Tibial artery (tissue), 4 donors: ENCODE measurements at regions not wholly inside any gene's neighbourhood (a gene's known extent, or its start where the extent isn't known, plus 50 kb on each side); places are given as distances from the start of the nearest gene placed in this dataset.

Experiments used
- DNase-seq, 2 donors: peaks; one replicate each; pipeline ENCODE4 v3.0.0-alpha.2; 2019
- H3K27ac ChIP-seq, 2 donors: fragments of 200-600 bp; sonication (generic) in 1 of 2; 1 replicate in 1 of 2; 2 replicates in 1 of 2; pipeline ENCODE4 v1.5.1; 2018 to 2019; ENCODE audit warnings: mild to moderate bottlenecking in 1 of 2
- H3K27me3 ChIP-seq, 2 donors: fragments of 200-600 bp; sonication (generic) in 1 of 2; one replicate each; pipeline versions ENCODE4 v1.5.1 to v1.6.0; 2016 to 2019
- H3K36me3 ChIP-seq, 3 donors: fragments of 200-600 bp; sonication (generic) in 2 of 3; one replicate each; pipeline ENCODE4 v1.5.1; 2016 to 2019; ENCODE audit warnings: mild to moderate bottlenecking in 2 of 3
- H3K4me1 ChIP-seq, 4 donors: fragments of 200-600 bp; sonication (generic) in 2 of 4; 1 replicate in 3 of 4; 2 replicates in 1 of 4; pipeline ENCODE4 v1.5.1; 2016 to 2019
- H3K4me3 ChIP-seq, 2 donors: fragments of 200-600 bp; sonication (generic) in 1 of 2; 1 replicate in 1 of 2; 2 replicates in 1 of 2; pipeline ENCODE4 v1.5.1; 2018 to 2019; ENCODE audit warnings: mild to moderate bottlenecking in 2 of 2
- H3K9me3 ChIP-seq, 3 donors: fragments of 200-600 bp; sonication (generic) in 1 of 3; one replicate each; pipeline ENCODE4 v1.5.1; 2016 to 2019
- intact Hi-C: fragments of 100-400 bp; cut with DNase I; formaldehyde crosslinking; loops from one replicate; pipeline ENCODE4 v1.15.0; 2023; ENCODE audit warnings: low total_unique reads
- TF ChIP-seq, protein P1 (sequence below), 2 experiments: fragments of 200-600 bp in 1 of 2; fragments of 450-650 bp in 1 of 2; IDR thresholded peaks; one replicate each; pipeline ENCODE4 v1.5.1; 2017 to 2019; ENCODE audit warnings: antibody characterized with exemption in 2 of 2, mild to moderate bottlenecking in 1 of 2, moderate library complexity in 1 of 2

DNA sequence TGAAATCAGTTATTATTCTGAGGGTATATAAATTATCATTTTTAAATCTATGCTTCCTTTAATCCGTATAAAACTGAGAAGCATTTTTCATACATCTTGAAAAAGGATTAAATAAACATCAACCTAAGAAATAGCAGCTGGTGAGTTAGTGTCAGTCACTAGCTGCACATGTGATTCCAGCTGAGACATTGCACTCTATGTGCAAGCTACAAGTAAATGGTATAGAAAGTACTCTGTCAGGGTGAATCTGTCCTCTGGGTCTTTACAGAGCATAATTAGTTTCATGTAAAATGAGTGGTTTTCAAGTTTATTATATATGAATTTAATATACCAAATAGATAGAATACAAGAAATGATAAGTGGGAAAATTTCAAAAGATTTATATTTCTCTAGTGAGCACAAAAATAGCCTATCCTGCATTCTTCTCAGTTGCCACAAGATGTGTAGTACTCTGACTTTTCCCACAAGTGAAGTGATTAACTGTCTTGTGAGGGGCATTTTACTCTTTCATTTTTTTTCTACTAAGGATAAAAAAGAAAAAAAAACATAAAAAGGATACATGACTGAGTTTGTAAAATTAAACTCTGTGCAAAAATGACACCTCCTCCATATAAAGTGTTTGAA lies 1372.1 kb downstream of the PCDH9 start:
- Histone ChIP-seq H3K9me3 (no peaks in the 10 kb centered on the region), H3K27me3 (no peaks in the 10 kb centered on the region), H3K4me3 (no peak overlapping the region), H3K4me1 (no peaks in the 10 kb centered on the region), H3K36me3 (no peaks in the 10 kb centered on the region), H3K27ac (no peak overlapping the region)
- TF ChIP-seq, protein P1, sequence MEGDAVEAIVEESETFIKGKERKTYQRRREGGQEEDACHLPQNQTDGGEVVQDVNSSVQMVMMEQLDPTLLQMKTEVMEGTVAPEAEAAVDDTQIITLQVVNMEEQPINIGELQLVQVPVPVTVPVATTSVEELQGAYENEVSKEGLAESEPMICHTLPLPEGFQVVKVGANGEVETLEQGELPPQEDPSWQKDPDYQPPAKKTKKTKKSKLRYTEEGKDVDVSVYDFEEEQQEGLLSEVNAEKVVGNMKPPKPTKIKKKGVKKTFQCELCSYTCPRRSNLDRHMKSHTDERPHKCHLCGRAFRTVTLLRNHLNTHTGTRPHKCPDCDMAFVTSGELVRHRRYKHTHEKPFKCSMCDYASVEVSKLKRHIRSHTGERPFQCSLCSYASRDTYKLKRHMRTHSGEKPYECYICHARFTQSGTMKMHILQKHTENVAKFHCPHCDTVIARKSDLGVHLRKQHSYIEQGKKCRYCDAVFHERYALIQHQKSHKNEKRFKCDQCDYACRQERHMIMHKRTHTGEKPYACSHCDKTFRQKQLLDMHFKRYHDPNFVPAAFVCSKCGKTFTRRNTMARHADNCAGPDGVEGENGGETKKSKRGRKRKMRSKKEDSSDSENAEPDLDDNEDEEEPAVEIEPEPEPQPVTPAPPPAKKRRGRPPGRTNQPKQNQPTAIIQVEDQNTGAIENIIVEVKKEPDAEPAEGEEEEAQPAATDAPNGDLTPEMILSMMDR (IDR thresholded peaks at IDR 0.05), result no peak
- intact Hi-C loops, result no loop called here
- DNase-seq, result no peak

DNA sequence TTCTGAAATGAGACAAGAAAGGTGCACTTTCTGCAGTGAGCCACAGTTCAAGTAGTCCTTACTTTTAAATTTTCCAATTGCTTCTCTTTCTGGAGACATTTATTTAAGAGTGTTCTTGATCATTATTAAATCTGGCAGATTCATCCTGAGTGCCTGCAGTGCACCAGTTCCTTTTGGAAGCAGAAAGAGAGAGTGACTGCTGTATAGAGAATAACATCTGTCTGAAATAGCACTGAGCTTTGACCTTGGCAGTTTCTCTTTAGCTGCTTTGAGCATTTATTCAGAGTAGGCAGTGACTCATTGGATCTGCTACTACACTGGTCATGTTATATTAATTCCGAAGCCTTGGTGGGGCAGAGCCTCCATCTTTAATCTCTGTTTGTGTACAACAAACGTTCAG lies 1373.7 kb downstream of the PCDH9 start:
- H3K9me3 ChIP-seq, result no peaks in the 10 kb centered on the region
- no peak overlapping the region for H3K4me3 ChIP-seq
- H3K27ac ChIP-seq, result no peak overlapping the region
- H3K36me3 ChIP-seq, result no peaks in the 10 kb centered on the region
- no peaks in the 10 kb centered on the region for H3K4me1 ChIP-seq
- no peaks in the 10 kb centered on the region for H3K27me3 ChIP-seq
- no peak for DNase-seq
- intact Hi-C loops, result no loop called here
- TF ChIP-seq, protein P1 (IDR thresholded peaks at IDR 0.05), result no peak

DNA sequence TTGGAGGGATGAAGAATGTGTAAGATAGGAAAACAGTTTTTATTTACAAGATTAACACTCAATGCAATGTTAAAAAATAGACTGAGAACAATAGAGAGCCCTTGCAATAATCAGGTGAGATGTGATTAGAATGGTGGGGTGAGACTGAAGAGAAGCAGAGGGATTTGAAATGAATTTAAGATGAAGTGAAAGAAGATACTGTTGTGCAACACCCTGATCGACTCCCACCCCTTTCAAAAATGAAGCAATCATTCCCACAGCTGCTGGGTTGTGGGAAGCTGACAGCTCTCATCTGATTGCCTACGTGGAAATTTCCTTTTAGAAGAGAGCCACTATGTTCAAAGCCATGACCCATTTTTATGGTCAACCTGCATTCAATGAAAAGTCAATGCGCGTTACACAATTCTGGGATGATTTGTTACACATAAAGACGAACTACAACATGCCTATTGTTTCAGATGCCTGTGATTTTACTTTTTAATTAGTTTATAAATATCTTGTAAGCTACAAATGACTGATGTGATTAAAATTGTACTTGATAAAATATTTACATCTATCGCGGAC lies 1374.8 kb downstream of the PCDH9 start:
- no peaks in the 10 kb centered on the region for H3K9me3 ChIP-seq
- DNase-seq, result no peak
- no peaks in the 10 kb centered on the region for H3K27me3 ChIP-seq
- no peak overlapping the region for H3K4me3 ChIP-seq
- H3K4me1 ChIP-seq, result no peaks in the 10 kb centered on the region
- no peaks in the 10 kb centered on the region for H3K36me3 ChIP-seq
- intact Hi-C loops, result no loop called here
- no peak overlapping the region for H3K27ac ChIP-seq
- TF ChIP-seq, protein P1 (IDR thresholded peaks at IDR 0.05), result no peak

DNA sequence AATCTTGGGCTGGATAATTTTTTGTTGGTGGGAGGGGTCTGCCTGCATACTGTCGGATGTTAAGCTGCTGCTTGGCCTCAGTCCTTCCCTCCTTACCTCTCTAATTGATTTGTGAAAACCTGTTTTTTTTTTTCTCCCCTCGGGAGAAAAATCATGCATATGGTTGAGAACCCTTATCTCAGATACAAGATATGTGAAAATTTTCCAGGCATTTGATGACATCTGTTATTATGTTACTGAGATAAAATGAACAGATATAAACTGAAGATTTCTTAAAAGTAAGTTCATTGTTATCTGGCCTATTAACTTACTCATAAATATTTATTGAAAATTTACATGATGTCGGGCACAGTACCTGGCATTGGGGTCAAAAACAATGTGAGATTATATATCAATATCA lies 1375.7 kb downstream of the PCDH9 start:
- H3K9me3 ChIP-seq, result no peaks in the 10 kb centered on the region
- no peak overlapping the region for H3K4me3 ChIP-seq
- intact Hi-C loops, result no loop called here
- TF ChIP-seq, protein P1 (IDR thresholded peaks at IDR 0.05), result no peak
- H3K4me1 ChIP-seq, result no peaks in the 10 kb centered on the region
- no peak overlapping the region for H3K27ac ChIP-seq
- no peaks in the 10 kb centered on the region for H3K36me3 ChIP-seq
- H3K27me3 ChIP-seq, result no peaks in the 10 kb centered on the region
- no peak for DNase-seq

DNA sequence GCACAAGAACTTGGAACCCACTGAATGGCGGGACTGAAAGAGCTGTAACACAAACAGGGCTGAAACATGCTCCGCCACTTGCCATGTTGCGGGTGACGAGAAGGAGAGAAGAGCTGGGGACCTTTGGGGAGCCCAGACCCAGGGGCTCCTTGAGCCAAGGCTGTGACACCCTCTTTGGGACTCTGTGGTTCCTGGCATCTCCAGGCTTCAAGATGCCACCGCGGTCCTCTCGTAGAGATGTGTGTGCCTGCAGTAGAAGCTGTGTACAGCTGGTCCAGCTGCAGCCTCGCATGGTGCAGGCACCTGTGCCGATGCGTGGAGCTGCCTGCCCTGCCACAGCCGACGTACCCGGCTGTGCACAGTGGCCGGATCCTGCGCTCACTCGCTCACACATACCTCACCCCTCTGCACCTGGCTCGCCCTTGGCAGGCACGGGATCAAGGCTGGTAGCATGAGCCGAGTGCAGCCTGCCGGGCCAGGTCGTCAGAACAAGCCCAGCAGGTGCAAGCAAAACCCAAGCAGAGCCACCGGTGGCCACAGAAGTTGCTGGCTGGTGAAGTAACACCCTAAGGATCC lies 1385.8 kb downstream of the PCDH9 start:
- no peak overlapping the region for H3K27ac ChIP-seq
- no peaks in the 10 kb centered on the region for H3K27me3 ChIP-seq
- H3K36me3 ChIP-seq, result no peaks in the 10 kb centered on the region
- peak in 1 of 2 donors; percentile 59 for DNase-seq
- TF ChIP-seq, protein P1 (IDR thresholded peaks at IDR 0.05), result no peak
- intact Hi-C loops, result no loop called here
- no peaks in the 10 kb centered on the region for H3K4me1 ChIP-seq
- H3K9me3 ChIP-seq, result no peaks in the 10 kb centered on the region
- H3K4me3 ChIP-seq, result no peak overlapping the region
